Left colon (tissue), 2 donors: ENCODE measurements at regions not wholly inside any gene's neighbourhood (a gene's known extent, or its start where the extent isn't known, plus 50 kb on each side); places are given as distances from the start of the nearest gene placed in this dataset.
"Not testable (repeated sequence)": the region's sequence is repeated elsewhere in the genome, so short reads cannot be mapped to it uniquely, and the experiment has no call there.

Experiments
- ATAC-seq: fragments of 200-7000 bp; cut with Tn5 transposase; one replicate; pipeline ENCODE4 v1.9.1; 2020; ENCODE audit warnings: mild to moderate bottlenecking, moderate library complexity
- DNase-seq, 2 donors: peaks; one replicate each; pipeline ENCODE4 v3.0.0-alpha.2; 2020
- intact Hi-C, 2 donors: fragments of 100-400 bp; cut with DNase I in 1 of 2; cut with micrococcal nuclease in 1 of 2; formaldehyde crosslinking; loops; one replicate each; pipeline versions ENCODE4 v1.11.2 to v1.14.0; 2022; cut with DNase I, micrococcal nuclease
- donor health status: DM: no; HTN: no; CAD: no.
- donor health status: DM: yes; HTN: yes; CAD: no.

DNA sequence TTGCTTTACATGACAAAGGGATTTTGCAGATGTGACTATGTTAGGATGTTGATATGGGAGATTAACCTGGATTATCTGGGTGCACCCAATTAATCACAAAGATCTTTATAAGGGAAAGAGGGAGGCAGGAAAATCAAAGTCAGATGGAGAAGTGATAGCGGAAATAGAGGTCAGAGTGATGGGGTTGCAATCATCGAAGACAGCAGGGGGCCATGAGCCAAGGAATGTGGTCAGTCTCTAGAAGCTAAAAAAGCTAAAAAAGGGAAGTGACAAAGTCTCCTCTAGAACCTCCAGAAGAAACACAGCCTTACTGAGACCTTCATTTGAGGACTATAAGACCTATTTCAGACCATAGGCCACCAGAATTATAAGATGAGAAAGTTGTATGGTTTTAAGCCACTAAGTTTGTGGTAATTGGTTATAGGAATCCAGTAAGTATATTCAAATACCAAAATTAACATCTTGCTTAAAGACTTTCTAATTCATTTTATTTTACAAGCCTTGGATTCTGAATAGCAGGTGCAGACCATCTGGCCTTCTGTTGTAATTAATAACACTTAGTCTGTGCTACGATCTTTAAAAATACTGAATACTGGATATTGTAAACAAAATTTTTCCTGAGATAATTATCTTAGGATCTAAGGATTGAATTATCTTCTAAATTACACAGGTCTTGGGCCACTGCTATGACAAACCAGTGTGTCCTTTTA lies 493.4 kb upstream of the PCDH20 start:
- intact Hi-C loops = no loop called here
- no peak for DNase-seq
- ATAC-seq = no peak

- intact Hi-C loops = no loop called here
- no peak for DNase-seq
- ATAC-seq = no peak
Observed at GRCh38 chr13:61905054-61905453, 489.4 kb upstream of the PCDH20 start.

DNA sequence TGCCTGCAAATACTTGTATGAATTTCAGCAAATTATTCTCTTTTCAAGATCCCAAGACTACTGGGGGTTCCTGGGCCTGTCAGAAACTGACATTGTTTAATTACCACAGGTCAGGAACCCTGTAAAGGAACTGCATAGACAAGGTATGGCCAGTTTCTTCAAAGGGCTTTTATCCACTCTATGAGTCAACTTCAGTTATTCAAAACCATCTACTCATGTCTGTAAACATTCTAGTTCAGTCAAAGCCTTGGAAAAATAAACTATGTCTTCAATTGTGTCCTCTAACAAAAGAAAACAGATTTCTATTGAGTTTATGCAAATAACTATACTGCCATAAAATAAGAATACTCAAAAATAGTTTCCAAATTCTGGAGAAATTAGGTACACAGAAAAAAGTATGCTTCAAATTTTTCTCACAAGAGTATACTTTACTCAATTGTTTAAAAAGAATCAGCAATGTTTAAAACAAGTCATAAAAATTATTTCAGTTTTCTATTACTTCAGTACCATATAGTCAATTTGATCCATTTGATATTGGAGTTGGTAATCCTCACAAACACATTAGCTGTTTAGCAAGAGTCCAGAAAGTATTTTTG lies 486.4 kb upstream of the PCDH20 start:
- intact Hi-C loops = no loop called here
- no peak for ATAC-seq
- DNase-seq = no peak

DNA sequence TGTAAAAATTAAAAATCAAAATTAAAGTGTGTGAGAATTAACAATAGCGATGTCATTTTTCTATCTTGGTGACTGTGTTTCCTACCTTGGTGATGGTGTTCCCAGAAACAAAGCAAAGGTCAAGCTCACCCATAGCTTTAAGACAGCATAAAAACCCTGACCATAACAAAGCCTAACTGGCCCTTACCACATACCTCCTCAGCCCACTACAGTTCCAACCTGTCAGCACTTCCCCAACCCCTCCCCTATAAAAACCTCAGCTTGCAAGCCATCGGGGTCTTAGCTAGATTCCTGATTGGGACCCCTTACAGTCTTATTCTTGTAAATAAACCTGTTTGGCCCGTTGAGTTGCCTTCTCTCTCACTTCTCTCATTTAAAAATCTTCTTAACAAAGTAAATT lies 484.4 kb upstream of the PCDH20 start:
- intact Hi-C loops = no loop called here
- ATAC-seq = no peak
- no peak for DNase-seq

- intact Hi-C loops = no loop called here
- ATAC-seq (no peak), DNase-seq (no peak)
Observed at GRCh38 chr13:61898207-61898606, 482.6 kb upstream of the PCDH20 start.

DNA sequence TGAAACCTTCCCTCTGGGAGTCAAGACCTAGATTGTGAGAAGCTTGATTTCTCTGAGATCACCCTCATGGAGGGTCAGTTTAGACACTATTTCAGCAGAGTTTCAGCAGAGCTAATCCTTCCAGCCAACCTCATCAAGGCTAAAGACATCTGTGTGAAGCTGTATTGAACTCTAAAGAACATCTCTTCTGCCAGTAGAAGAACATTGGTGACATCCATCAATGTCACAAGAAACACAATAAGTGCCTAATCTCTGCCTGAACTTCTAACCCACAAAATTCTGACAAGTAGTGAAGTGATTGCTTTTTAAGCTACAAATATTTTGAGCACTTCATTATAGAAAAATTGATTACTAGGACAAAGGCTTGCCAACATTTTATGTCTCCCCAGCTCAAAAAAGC lies 475.8 kb upstream of the PCDH20 start:
- ATAC-seq (no peak), DNase-seq (no peak)
- intact Hi-C loops = no loop called here

DNA sequence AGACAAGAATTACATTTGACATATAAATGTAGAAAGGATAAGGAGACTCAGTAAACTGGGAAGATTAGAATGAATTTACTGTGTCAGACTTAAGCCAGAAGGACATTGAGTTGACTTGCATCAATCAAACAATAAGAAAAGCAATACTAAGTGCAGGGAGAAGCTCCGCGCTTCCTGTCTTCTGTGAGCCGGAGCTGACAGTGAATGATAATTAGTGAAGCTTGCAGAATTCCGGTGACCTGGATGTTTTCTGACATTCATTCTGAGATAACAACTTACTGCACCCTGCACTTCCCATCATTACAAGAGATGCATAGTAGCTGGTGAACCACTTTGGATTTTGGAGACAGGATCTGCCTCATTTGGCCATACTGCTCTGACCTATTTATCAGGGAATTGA lies 469.2 kb upstream of the PCDH20 start:
- intact Hi-C loops = no loop called here
- ATAC-seq (no peak), DNase-seq (no peak)

- DNase-seq (no peak), ATAC-seq (no peak)
- intact Hi-C loops = no loop called here
Observed at GRCh38 chr13:61880578-61881283, 465.1 kb upstream of the PCDH20 start.

- ATAC-seq, intact Hi-C loops, DNase-seq: not testable (repeated sequence)
Observed at GRCh38 chr13:61878565-61878964, 462.9 kb upstream of the PCDH20 start.

GRCh38 chr13:61874970-61875579 lies 459.4 kb upstream of the PCDH20 start:
- DNase-seq = no peak
- intact Hi-C loops = no loop called here
- ATAC-seq = no peak

- DNase-seq (no peak), ATAC-seq (no peak)
- intact Hi-C loops = no loop called here
Observed at GRCh38 chr13:61873717-61874116, 458.1 kb upstream of the PCDH20 start.

- intact Hi-C loops = no loop called here
- DNase-seq (no peak), ATAC-seq (no peak)
Observed at GRCh38 chr13:61857198-61857597, 441.5 kb upstream of the PCDH20 start.

GRCh38 chr13:61852116-61852619 lies 436.5 kb upstream of the PCDH20 start:
- ATAC-seq (no peak), DNase-seq (no peak)
- intact Hi-C loops = no loop called here

DNA sequence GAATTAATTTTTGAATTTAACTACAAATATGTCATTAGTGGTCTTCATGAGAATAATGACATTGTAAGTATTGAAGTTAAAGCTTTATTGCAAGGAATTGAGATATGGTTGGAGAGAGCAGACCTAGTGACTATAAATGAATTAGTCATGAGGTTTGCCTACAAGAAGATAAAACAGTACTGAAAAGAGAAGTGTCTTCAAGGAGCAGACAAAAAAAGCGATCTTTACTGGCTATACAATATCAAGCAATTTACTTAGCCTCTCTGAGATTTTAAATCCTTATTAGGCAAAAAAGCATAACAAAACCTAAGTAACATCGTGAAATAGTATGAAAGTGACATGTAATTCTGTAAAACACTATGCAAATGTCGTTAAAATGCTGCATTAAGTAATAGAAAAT lies 435.1 kb upstream of the PCDH20 start:
- intact Hi-C loops = no loop called here
- DNase-seq (no peak), ATAC-seq (no peak)

GRCh38 chr13:61838568-61838967 lies 422.9 kb upstream of the PCDH20 start:
- DNase-seq = no peak

DNA sequence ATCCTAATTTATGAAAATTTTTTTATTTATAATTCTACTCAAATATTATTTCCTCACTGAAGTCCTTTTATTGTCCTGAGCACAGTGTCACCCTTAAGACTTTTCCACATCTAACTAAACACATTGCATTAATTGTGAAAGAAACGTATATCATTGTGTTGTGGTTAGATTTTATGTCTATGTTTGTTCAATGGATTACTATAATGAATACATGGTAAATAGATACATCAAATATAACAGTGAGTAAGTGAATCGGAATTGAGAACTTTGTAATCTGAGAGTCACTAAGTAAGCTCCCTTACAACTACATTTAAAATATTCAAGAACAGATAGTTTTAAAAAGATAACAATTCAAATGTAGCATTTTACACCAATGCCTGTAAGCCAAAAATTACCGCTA lies 417.6 kb upstream of the PCDH20 start:
- intact Hi-C loops = no loop called here
- ATAC-seq (no peak), DNase-seq (no peak)

More at GRCh38 chr13:61838568-61838967, 422.9 kb upstream of the PCDH20 start:
- ATAC-seq = no peak
- intact Hi-C loops = no loop called here

GRCh38 chr13:61831026-61831425 lies 415.4 kb upstream of the PCDH20 start:
- intact Hi-C loops = no loop called here
- DNase-seq = no peak
- ATAC-seq = no peak

DNA sequence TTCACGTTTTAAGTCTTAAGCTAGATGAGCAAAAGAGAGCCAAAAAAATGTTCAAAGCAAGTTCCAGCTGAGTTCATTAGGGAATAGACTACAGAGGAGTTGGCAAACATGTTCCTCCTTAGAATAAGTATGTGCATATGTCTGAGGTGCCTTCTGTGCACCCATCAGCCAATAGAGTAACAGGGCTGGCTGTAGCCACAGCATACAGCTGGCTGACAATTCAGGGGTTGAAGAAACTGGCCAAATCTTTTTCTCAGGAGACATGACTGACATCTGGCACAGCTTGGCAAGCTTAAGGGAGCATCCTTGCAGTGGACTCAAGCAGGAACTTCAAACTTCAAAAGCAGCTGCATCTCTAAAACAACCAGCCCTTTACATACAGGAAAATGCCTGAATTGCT lies 414.8 kb upstream of the PCDH20 start:
- DNase-seq (no peak), ATAC-seq (no peak)
- intact Hi-C loops = no loop called here

DNA sequence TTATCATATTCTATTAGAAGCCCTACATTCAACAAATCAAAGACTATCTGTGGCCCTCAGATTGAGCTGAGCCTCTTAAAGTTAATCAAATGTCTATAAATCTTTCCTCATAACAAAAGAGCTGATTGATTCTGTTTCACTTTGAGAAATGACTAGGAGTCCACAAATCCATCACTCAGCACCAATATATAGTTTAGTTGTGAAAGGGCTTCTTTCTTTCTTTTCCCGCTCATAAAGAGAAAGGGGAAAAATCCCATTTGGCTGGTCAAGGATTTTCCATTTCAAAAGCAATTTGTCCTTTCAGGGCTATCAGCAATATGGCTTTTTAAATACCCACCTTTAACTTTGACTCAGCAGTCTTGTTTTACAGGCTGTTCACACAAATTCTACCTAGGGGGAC lies 408.5 kb upstream of the PCDH20 start:
- intact Hi-C loops = no loop called here
- DNase-seq (no peak), ATAC-seq (no peak)

DNA sequence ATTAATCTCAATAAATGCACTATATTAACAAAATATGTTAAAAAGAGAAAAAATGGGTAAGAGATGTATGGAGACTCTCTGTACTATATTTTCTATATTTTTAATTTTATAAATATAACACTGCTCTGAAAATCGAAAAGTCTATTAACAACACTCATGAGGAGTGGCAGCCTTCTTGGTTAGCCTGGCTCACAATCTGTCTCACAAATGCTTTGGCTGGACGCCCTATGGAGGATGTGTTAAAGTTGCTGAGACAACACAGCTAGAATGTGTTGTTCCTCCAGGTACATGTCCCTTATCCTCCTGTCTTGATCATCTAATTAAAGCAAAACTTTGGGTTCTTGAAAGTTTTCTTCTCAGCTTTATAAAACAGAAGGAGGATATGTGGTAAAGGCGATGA lies 396.6 kb upstream of the PCDH20 start:
- no peak for ATAC-seq
- intact Hi-C loops = no loop called here

More for the DNA sequence above, 396.6 kb upstream of the PCDH20 start:
- no peak for DNase-seq
